ENCODE measurements at regions not wholly inside any gene's neighbourhood (a gene's known extent, or its start where the extent isn't known, plus 50 kb on each side); places are given as distances from the start of the nearest gene placed in this dataset.

DNA sequence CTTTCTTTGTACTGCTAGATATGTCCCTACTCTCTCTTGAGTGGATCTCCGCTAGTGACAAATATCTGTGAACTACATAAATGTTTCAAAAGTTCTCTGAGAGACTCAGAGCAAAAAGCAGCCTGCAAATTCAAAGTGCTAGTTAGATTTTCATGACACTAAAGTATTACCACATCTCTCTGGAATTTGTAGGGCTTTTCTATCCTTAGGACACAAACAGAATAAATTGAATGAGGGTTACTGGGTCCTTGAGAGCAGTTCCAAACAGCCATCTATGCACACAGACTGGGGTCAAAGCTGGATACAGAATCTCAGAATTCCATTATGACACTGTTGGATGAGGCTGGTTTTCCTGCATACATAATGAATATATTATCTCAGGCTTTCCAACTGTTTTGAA, 953.2 kb downstream of the DIAPH3 start:
- POLR2A ChIA-PET: no interaction called here
- DNase-seq: no peak

More for the DNA sequence above, 953.2 kb downstream of the DIAPH3 start:
- Histone ChIP-seq H3K4me1 (ENCODE audit: control insufficient read depth in 1 of 2, insufficient read depth in 2 of 2, low read depth in 1 of 2, low read length in 1 of 2) (peaks cover 0 to 4% of the 10 kb centered on the region in 2 experiments; a peak in 2 of 4 replicates), H2AFZ (ENCODE audit: low read depth) (no peak overlapping the region), H3K9ac (no peak overlapping the region), H3K4me3 (ENCODE audit: low read depth in 2 of 2, low read length in 1 of 2) (no peak overlapping the region), H3K9me2 (no peaks in the 10 kb centered on the region), H3K9me3 (no peaks in the 10 kb centered on the region), H3F3A (replicated peaks; ENCODE audit: insufficient read depth) (no peaks in the 10 kb centered on the region), H3K27me3 (ENCODE audit: insufficient read depth) (no peaks in the 10 kb centered on the region; the same call in 1 of the 2 replicates), H3K27ac (ENCODE audit: low read depth in 2 of 2, low read length in 1 of 2) (no peak overlapping the region), H3K4me2 (no peak overlapping the region), H4K20me1 (ENCODE audit: insufficient read depth) (no peaks in the 10 kb centered on the region), H3K79me2 (ENCODE audit: insufficient read depth) (no peaks in the 10 kb centered on the region), H3K36me3 (replicated peaks in 1 of 2; ENCODE audit: control insufficient read depth in 1 of 2, insufficient read depth in 2 of 2, low read length in 1 of 2) (no peaks in the 10 kb centered on the region)
- TF ChIP-seq, protein P1, sequence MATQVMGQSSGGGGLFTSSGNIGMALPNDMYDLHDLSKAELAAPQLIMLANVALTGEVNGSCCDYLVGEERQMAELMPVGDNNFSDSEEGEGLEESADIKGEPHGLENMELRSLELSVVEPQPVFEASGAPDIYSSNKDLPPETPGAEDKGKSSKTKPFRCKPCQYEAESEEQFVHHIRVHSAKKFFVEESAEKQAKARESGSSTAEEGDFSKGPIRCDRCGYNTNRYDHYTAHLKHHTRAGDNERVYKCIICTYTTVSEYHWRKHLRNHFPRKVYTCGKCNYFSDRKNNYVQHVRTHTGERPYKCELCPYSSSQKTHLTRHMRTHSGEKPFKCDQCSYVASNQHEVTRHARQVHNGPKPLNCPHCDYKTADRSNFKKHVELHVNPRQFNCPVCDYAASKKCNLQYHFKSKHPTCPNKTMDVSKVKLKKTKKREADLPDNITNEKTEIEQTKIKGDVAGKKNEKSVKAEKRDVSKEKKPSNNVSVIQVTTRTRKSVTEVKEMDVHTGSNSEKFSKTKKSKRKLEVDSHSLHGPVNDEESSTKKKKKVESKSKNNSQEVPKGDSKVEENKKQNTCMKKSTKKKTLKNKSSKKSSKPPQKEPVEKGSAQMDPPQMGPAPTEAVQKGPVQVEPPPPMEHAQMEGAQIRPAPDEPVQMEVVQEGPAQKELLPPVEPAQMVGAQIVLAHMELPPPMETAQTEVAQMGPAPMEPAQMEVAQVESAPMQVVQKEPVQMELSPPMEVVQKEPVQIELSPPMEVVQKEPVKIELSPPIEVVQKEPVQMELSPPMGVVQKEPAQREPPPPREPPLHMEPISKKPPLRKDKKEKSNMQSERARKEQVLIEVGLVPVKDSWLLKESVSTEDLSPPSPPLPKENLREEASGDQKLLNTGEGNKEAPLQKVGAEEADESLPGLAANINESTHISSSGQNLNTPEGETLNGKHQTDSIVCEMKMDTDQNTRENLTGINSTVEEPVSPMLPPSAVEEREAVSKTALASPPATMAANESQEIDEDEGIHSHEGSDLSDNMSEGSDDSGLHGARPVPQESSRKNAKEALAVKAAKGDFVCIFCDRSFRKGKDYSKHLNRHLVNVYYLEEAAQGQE (IDR thresholded peaks at IDR 0.05; ENCODE audit: low read depth, low read length): no peak
- no peak for TF ChIP-seq RCOR1 (IDR thresholded peaks at IDR 0.05; ENCODE audit: low read length)
- TF ChIP-seq, protein P2, sequence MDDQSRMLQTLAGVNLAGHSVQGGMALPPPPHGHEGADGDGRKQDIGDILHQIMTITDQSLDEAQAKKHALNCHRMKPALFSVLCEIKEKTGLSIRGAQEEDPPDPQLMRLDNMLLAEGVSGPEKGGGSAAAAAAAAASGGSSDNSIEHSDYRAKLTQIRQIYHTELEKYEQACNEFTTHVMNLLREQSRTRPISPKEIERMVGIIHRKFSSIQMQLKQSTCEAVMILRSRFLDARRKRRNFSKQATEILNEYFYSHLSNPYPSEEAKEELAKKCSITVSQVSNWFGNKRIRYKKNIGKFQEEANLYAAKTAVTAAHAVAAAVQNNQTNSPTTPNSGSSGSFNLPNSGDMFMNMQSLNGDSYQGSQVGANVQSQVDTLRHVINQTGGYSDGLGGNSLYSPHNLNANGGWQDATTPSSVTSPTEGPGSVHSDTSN (IDR thresholded peaks at IDR 0.05): no peak
- TF ChIP-seq NRF1 (IDR thresholded peaks at IDR 0.05; ENCODE audit: low read depth, low read length): no peak
- no peak for TF ChIP-seq RFX5 (IDR thresholded peaks at IDR 0.05; ENCODE audit: low read length)
- TF ChIP-seq, protein P3, sequence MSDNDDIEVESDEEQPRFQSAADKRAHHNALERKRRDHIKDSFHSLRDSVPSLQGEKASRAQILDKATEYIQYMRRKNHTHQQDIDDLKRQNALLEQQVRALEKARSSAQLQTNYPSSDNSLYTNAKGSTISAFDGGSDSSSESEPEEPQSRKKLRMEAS (IDR thresholded peaks at IDR 0.05; ENCODE audit: low read depth): no peak
- no peak for TF ChIP-seq USF2 (IDR thresholded peaks at IDR 0.05; ENCODE audit: borderline replicate concordance, low read depth, low read length)
- TF ChIP-seq SMC3 (IDR thresholded peaks at IDR 0.05; ENCODE audit: low read depth, low read length): no peak
- TF ChIP-seq ELF1 (IDR thresholded peaks at IDR 0.05): no peak
- TF ChIP-seq EP300 (IDR thresholded peaks at IDR 0.05; ENCODE audit: borderline replicate concordance in 1 of 2, low read depth in 1 of 2, low read length in 1 of 2): no peak
- no peak for TF ChIP-seq JUND (IDR thresholded peaks at IDR 0.05)
- TF ChIP-seq, protein P4, sequence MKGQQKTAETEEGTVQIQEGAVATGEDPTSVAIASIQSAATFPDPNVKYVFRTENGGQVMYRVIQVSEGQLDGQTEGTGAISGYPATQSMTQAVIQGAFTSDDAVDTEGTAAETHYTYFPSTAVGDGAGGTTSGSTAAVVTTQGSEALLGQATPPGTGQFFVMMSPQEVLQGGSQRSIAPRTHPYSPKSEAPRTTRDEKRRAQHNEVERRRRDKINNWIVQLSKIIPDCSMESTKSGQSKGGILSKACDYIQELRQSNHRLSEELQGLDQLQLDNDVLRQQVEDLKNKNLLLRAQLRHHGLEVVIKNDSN (IDR thresholded peaks at IDR 0.05; ENCODE audit: borderline replicate concordance, low read depth): no peak
- no peak for TF ChIP-seq TCF12 (IDR thresholded peaks at IDR 0.05)
- no peak for TF ChIP-seq GABPA (IDR thresholded peaks at IDR 0.05; ENCODE audit: low read depth)
- no peak for TF ChIP-seq FOXM1 (IDR thresholded peaks at IDR 0.05; ENCODE audit: low read depth)
- CTCF ChIA-PET: no interaction called here
- 67% methylated on average over 1 of the region's 1 CpG for WGBS (ENCODE audit: low lambda C conversion rate)
